AG09319 (cell line): ENCODE measurements at regions not wholly inside any gene's neighbourhood (a gene's known extent, or its start where the extent isn't known, plus 50 kb on each side); places are given as distances from the start of the nearest gene placed in this dataset.
A peak's percentile ranks its signal among the peaks of the same experiment; 100 is the strongest.

Source experiments
- DNase-seq: peaks from one replicate; pipeline ENCODE4 v3.0.0-alpha.2; 2010; ENCODE audit warnings: low read depth; ENCODE audit errors: extremely low read depth
- TF ChIP-seq, protein P1 (sequence below): IDR thresholded peaks from 2 replicates; pipeline ENCODE4 v1.5.1; 2011; ENCODE audit warnings: low read depth, mild to moderate bottlenecking, inconsistent platforms, low read length, moderate library complexity

- no peak for DNase-seq
- TF ChIP-seq, protein P1, sequence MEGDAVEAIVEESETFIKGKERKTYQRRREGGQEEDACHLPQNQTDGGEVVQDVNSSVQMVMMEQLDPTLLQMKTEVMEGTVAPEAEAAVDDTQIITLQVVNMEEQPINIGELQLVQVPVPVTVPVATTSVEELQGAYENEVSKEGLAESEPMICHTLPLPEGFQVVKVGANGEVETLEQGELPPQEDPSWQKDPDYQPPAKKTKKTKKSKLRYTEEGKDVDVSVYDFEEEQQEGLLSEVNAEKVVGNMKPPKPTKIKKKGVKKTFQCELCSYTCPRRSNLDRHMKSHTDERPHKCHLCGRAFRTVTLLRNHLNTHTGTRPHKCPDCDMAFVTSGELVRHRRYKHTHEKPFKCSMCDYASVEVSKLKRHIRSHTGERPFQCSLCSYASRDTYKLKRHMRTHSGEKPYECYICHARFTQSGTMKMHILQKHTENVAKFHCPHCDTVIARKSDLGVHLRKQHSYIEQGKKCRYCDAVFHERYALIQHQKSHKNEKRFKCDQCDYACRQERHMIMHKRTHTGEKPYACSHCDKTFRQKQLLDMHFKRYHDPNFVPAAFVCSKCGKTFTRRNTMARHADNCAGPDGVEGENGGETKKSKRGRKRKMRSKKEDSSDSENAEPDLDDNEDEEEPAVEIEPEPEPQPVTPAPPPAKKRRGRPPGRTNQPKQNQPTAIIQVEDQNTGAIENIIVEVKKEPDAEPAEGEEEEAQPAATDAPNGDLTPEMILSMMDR: no peak
Observed at GRCh38 chr2:107657049-107657448, 169.6 kb upstream of the RGPD4 start.

- TF ChIP-seq, protein P1: no peak
- DNase-seq: no peak
Observed at GRCh38 chr2:107663632-107664031, 163.1 kb upstream of the RGPD4 start.

GRCh38 chr2:107669335-107669734 lies 157.4 kb upstream of the RGPD4 start:
- no peak for DNase-seq
- TF ChIP-seq, protein P1: peak; percentile 20

- TF ChIP-seq, protein P1: no peak
- no peak for DNase-seq
Observed at GRCh38 chr2:107681936-107682335, 144.8 kb upstream of the RGPD4 start.

DNA sequence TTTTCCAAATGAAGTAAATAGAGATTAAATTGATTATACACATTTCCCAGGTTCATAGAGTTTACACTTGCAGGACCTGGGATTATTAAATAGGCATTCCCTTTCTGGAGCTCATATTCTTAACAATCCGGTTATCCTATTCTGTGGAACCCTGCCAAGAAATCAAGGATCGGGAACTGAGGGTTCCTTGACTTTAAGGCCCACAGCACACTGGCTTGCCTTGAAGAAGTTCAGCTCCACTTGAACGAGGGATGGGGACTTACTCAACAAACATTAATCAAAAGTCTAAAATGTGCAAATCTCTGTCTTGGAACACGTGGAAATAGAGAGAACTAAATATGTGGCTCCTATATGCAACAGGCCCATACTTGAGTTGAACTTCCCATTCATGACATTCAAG lies 142.3 kb upstream of the RGPD4 start:
- TF ChIP-seq, protein P1: no peak
- DNase-seq: no peak

DNA sequence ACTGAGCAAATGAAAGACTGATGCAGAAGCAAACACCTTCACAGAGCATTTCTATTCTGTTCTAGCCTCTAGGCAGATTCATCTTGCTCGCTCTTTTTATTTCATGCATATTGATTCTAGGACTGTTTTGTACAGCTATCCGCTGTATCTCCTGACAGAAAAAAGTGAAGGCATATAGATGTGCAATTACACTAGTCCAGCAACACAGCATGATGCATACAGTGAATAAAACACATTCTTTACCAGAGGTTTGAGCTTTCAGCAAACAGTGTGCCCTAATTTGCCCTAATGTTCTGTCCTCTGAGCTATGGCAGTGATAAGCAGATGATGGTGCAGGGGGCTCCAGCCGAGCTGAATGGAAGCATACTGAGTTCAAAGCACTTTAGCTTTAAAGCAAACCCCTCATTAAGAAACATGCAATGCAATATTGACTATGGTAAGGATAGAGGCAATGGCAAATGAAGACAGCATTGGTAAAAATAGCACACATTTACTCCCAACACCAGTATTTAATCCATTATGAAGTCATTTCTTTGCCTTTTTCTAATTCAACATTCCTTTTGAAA lies 141.2 kb upstream of the RGPD4 start:
- no peak for DNase-seq
- TF ChIP-seq, protein P1: no peak

DNA sequence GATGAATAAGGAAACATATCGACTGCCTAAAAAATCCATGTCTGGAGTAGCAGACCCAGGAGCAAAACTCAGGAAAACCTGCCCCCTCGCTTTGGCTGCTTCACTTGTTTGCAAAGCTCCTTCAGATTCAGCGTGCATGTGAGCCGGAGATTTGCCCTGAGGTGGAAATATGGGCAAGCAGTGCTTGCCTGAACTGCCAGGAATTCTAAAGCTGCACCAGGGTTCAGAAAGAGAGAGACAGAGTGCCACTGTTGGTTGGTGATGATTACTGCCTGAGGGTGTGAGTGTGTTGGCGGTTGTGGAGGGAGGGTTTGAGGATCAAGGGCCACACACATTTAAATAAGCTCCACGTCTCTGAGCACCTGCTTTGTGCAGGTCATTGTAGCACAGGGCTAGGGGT lies 139.6 kb upstream of the RGPD4 start:
- DNase-seq: no peak
- TF ChIP-seq, protein P1: no peak
